ENCODE measurements at regions not wholly inside any gene's neighbourhood (a gene's known extent, or its start where the extent isn't known, plus 50 kb on each side); places are given as distances from the start of the nearest gene placed in this dataset.
"Not testable (repeated sequence)": the region's sequence is repeated elsewhere in the genome, so short reads cannot be mapped to it uniquely, and the experiment has no call there.

DNA sequence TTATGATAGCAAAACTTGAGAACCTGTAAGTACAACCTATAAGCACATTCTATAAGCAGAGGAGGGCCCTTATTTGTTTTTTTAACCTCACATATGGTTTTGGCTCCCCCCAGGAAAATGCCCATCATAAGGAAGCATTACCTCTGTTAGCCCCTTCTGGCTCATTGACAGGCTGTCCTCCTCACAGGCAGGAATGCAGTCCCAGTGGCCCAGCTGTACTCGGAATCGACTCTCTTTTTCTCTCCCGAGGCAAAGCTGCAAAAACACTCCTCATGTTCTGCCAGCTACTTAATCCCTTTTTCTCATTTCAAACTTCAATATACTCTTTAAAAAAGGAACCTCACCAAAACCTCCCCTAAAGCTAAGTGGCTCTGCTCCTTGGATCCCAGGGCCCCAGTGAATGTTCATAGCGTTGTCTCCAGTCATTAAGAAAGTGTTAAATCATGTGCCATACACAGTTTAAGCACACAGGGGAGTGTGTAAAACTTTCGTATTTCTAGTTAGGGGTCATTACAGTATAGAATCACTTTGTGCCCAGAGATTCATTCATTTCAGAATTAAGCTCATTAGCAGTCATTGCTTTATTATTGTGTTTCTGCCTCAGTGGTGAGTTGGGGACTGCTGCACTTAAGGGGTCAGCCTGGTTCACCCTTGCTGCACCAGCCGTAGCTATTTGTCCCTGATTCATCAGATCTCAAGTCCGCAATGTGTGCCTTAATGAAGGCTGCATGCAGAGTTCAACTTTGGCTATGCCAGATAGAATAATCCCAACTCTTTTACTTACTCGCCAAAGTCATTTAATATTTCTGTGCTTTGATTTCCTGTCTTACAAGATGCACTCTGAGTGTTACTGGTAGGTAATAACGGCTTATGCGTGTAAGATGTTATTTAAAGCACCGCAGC is 57.6 kb downstream of the JRKL start:
- no peak for DNase-seq (ENCODE audit: low read depth)

GRCh38 chr11:96448225-96448624 is 58.4 kb downstream of the JRKL start:
- DNase-seq (ENCODE audit: low read depth): no peak

- no peak for DNase-seq (ENCODE audit: low read depth)
Measured at GRCh38 chr11:96456111-96456510, 66.3 kb downstream of the JRKL start.

GRCh38 chr11:96459751-96460150 is 69.9 kb downstream of the JRKL start:
- DNase-seq (ENCODE audit: low read depth): no peak

- DNase-seq (ENCODE audit: low read depth): no peak
Measured at GRCh38 chr11:96461871-96462270, 72.1 kb downstream of the JRKL start.

DNA sequence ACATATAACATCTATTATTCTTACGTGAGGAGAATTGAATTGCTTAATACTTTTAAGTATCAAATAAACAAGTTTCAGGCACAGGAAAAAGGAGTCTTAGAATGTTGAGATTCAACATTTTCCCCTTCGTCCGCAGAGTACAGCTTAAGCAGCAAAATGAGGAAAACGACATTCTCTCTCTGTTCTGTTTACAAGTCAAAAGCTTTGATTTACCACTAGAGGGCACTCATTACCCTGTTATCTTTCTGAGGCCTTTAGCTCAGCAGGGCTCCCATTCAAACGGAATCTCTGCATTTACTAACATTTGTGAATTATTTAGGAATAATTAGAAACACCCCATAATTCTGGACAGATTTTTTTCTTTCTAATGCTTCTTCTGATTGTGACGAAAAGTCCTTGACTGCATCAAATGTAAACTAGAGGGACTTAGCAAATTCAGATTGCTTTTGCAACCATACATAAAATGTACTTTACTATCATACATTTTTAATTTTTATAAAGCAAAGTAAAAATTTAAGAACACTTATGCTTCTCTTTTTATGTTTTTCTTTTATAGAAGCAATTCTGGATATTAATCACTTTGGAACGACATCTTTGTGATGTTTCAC is 75.0 kb downstream of the JRKL start:
- DNase-seq (ENCODE audit: low read depth): peak; percentile 69

DNA sequence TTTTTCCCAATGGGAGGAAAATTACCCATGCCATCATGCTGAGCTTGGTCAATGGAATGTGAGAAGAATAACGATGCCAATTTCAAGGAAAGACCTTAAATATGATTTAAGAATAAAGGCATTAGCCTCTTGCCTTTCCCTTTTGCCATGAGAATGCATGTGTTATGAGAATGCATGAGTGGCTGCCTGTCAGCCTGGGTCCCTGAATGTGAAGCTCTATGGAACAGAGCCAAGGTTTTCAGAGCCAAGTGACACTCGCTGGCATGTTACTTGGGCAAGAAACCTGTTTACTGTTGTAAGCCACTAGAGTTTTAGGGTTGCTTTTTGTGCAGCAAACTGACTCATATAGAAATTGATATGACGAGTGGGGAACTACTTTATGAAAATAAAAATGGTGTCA is 75.7 kb downstream of the JRKL start:
- no peak for DNase-seq (ENCODE audit: low read depth)

GRCh38 chr11:96466607-96467006 is 76.8 kb downstream of the JRKL start:
- DNase-seq (ENCODE audit: low read depth): no peak

GRCh38 chr11:96469776-96470175 is 80.0 kb downstream of the JRKL start:
- DNase-seq (ENCODE audit: low read depth): no peak

- DNase-seq (ENCODE audit: low read depth): no peak
Measured at GRCh38 chr11:96470521-96470920, 80.7 kb downstream of the JRKL start.

DNA sequence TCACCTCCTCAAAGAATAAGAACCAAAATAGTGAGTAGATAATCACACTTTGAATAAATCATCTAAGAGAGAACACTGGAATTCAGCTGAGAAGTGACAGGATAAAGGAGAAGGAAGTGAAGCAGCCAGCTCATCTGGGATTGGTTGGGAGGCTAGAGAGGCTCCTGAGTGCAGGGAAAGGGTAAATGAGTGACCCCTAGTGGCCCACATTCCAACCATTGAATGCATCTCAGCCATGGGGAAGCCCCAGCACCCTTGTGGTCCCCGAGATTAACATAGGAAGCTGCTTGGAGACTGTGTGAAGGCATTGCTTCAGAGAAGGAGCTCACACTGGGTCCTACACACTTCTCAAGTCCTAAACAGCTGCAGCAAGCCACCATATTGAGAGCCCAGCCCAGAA is 82.3 kb downstream of the JRKL start:
- DNase-seq (ENCODE audit: low read depth): no peak

DNA sequence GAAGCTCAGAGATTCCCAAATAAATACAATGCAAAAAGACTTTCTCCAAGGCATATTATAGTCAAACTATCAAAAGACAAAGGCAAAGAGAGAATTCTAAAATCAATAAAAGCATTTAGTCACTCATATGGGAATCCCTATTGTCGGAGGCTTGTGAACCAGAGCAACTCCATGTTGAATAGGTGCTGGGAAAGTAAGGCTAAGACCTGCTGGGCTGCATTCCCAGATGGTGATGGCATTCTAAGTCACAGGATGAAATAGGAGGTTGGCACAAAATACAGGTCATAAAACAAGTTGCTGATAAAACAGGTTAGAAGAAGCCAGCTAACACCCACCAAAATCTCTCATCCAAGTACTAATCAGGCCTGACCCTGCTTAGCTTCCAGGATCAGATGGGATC is 84.5 kb downstream of the JRKL start:
- DNase-seq (ENCODE audit: low read depth): no peak

GRCh38 chr11:96481204-96481603 is 91.4 kb downstream of the JRKL start:
- DNase-seq (ENCODE audit: low read depth): no peak

DNA sequence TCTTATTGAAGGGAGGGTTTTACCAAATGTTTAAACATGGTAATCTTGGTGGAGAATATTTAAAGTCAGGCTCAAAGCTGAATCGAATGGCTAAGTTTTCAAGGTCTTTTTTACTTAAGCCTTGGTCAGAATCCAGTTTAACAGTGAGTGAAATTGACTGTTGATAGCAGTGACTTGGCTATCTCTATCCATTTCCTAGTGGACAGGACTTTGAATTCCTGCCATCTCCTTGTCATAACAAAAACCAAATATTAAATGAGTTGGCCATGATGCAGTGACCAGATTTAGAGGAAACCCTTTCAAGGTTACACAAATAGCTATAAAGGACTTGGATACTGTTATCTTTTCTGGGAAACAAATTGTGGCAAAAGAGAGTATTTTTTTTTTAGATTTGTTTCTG is 92.0 kb downstream of the JRKL start:
- DNase-seq (ENCODE audit: low read depth): peak; percentile 16

DNA sequence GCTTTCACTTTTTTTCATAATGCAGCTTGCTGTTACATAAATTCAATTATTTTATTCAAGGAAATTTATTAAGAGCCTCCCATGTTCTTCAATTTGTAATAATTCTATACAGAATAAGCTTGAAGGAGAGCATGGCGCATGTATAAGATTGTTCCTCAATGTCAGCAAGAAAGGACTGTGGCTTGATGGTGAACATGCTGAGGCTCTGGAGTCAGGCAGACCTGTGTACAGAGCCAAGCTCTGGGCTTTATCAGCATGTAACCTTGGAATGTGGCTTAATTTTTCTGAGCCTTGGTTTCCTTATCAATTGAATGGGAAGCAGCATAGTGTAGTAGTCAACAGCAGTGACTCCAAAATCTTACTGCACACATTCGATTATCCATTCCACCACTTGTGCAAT is 92.4 kb downstream of the JRKL start:
- no peak for DNase-seq (ENCODE audit: low read depth)

DNA sequence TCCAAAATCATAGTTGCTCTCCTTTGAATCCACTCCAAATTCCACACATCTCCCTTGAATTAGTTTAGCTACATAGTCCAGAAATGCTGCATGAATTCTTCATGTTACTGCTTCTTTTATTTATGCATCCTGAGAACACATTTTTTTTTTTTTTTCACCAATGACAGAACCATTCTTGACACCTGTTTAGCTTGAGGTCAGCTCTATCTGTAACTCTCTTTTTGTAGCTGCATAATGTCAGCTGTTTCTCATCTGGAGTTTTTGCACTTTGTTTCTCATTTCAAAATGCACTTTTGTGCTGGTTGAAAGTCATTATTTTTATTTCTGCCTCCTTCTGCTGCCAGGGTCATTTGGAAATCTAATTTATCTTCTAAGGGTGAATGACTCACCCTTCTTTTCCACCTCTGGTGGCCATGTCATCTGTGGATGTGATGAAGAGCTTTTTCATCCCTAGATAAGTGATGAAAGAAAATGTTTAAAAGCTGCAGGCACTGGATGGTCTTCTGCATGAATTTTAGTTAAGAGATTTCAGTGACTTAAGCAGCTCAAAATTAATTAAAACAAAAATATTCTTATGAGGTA is 93.7 kb downstream of the JRKL start:
- no peak for DNase-seq (ENCODE audit: low read depth)

DNA sequence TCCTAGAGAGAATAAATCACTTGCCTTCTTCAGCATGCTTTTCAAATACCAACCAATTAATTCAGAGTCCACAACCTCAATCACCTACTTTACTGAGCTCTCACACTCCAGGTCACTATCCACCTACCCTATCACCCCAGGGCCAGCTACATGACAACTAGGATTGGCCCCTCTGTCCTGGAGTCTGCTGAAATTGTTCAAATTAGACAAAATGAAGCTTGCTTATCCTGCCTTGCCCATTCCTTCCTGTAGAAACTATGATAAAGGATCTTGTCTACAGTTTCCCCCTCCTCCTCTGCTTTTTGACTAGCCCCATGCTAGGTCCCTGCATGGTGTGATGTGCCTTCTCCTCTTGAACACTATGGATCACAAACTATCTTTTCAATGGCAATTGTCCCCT is 94.5 kb downstream of the JRKL start:
- no peak for DNase-seq (ENCODE audit: low read depth)

DNA sequence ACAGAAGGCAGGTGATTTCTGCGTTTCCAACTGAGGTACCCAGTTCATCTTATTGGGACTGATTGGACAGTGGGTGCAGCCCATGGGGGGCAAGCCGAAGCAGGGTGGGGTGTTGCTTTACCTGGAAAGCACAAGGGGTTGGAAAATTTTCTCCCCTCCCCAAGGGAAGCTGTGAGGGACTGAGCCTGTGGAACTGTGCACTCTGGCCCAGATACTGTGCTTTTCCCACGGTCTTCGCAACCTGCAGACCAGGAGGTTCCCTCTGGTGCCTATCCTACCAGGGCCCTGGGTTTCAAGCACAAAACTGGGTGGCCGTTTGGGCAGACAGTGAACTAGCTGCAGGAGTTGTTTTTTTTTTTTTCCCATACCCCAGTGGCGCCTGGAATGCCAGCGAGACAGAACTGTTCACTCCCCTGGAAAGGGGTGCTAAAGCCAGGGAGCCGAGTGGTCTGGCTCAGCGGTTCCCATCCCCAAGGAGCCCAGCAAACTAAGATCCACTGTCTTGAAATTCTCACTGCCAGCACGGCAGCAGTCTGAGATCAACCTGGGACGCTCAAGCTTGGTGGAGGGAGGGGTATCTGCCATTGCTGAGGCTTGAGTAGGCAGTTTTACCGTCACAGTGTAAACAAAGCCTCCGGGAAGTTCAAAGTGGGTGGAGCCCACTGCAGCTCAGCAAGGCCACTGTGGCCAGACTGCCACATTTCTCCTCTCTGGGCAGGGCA is 97.2 kb downstream of the JRKL start:
- no peak for DNase-seq (ENCODE audit: low read depth)

DNA sequence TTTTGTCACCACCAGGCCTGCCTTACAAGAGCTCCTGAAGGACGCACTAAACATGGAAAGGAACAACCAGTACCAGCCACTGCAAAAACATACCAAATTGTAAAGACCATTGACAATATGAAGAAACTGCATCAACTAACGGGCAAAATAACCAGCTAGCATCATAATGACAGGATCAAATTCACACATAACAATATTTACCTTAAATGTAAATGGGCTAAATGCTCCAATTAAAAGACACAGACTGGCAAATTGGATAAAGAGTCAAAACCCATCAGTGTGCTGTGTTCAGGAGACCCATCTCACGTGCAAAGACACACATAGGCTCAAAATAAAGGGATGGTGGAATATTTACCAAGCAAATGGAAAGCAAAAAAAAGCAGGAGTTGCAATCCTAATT is 99.1 kb downstream of the JRKL start:
- DNase-seq (ENCODE audit: low read depth): not testable (repeated sequence)

GRCh38 chr11:96500440-96500839 is 110.6 kb downstream of the JRKL start:
- DNase-seq (ENCODE audit: low read depth): no peak

GRCh38 chr11:96506041-96506440 is 116.2 kb downstream of the JRKL start:
- DNase-seq (ENCODE audit: low read depth): no peak

- DNase-seq (ENCODE audit: low read depth): no peak
Measured at GRCh38 chr11:96506953-96507354, 117.1 kb downstream of the JRKL start.
